B cell (primary cell): ENCODE measurements at regions not wholly inside any gene's neighbourhood (a gene's known extent, or its start where the extent isn't known, plus 50 kb on each side); places are given as distances from the start of the nearest gene placed in this dataset.

Experiments used
- EZH2 ChIP-seq: IDR thresholded peaks from 2 replicates; pipeline ENCODE4 v1.6.1; 2012; ENCODE audit warnings: borderline replicate concordance, low read depth, mild to moderate bottlenecking, moderate library complexity, low read length; ENCODE audit not compliant: insufficient read depth, poor library complexity, severe bottlenecking
- TF ChIP-seq, protein P1 (sequence below): fragments of 200-600 bp; IDR thresholded peaks from one replicate; pipeline ENCODE4 v1.8.0; 2022; ENCODE audit warnings: antibody characterized with exemption, mild to moderate bottlenecking

DNA sequence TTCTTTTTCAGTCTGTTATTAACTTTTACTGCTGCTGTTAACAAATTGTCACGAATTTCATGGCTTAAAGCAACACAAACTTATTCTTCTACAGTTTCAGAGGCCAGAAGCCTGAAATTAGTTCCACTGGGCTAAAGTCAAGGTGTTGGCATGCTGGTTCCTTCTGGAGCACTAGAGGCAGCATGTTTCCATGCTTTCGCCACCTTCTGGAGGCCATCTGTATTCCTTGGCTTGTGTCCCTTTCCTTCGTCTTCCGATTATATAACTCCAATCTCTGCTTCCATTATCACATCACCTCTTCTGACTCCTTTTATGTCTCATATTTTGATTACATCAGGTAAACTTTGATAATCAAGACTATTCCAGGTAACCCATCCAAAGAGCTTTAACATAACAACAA, 1742.1 kb downstream of the BRINP3 start:
- TF ChIP-seq, protein P1, sequence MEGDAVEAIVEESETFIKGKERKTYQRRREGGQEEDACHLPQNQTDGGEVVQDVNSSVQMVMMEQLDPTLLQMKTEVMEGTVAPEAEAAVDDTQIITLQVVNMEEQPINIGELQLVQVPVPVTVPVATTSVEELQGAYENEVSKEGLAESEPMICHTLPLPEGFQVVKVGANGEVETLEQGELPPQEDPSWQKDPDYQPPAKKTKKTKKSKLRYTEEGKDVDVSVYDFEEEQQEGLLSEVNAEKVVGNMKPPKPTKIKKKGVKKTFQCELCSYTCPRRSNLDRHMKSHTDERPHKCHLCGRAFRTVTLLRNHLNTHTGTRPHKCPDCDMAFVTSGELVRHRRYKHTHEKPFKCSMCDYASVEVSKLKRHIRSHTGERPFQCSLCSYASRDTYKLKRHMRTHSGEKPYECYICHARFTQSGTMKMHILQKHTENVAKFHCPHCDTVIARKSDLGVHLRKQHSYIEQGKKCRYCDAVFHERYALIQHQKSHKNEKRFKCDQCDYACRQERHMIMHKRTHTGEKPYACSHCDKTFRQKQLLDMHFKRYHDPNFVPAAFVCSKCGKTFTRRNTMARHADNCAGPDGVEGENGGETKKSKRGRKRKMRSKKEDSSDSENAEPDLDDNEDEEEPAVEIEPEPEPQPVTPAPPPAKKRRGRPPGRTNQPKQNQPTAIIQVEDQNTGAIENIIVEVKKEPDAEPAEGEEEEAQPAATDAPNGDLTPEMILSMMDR: no peak
- TF ChIP-seq EZH2: no peak
